ENCODE measurements at regions not wholly inside any gene's neighbourhood (a gene's known extent, or its start where the extent isn't known, plus 50 kb on each side); places are given as distances from the start of the nearest gene placed in this dataset.

DNA sequence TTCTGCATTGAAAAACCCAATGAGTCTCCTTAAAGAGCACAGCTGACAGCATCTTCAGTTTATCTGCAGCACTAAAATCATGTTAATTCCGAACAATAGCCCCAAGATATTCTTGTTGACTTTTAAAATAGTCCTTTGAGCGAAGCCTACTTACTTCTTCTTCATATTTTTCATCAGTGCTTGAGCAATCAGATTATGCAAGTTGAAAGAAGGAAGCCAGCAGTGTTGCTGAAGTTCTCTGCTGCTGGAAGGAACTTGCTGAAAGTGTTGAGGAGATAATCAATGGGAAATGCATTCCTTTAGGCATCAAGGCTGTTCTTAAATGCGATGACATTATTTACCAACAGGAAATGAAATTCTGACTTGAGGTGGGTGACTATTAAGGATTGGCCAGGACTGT, 105.9 kb upstream of the SNTG2 start:
- TF ChIP-seq EP300 (IDR thresholded peaks at IDR 0.05) (no peak), POLR2A (IDR thresholded peaks at IDR 0.05) (no peak)
- TF ChIP-seq, protein P1, sequence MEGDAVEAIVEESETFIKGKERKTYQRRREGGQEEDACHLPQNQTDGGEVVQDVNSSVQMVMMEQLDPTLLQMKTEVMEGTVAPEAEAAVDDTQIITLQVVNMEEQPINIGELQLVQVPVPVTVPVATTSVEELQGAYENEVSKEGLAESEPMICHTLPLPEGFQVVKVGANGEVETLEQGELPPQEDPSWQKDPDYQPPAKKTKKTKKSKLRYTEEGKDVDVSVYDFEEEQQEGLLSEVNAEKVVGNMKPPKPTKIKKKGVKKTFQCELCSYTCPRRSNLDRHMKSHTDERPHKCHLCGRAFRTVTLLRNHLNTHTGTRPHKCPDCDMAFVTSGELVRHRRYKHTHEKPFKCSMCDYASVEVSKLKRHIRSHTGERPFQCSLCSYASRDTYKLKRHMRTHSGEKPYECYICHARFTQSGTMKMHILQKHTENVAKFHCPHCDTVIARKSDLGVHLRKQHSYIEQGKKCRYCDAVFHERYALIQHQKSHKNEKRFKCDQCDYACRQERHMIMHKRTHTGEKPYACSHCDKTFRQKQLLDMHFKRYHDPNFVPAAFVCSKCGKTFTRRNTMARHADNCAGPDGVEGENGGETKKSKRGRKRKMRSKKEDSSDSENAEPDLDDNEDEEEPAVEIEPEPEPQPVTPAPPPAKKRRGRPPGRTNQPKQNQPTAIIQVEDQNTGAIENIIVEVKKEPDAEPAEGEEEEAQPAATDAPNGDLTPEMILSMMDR (IDR thresholded peaks at IDR 0.05), result no peak

All from stomach (tissue), 4 donors.